ENCODE measurements at regions not wholly inside any gene's neighbourhood (a gene's known extent, or its start where the extent isn't known, plus 50 kb on each side); places are given as distances from the start of the nearest gene placed in this dataset.

DNA sequence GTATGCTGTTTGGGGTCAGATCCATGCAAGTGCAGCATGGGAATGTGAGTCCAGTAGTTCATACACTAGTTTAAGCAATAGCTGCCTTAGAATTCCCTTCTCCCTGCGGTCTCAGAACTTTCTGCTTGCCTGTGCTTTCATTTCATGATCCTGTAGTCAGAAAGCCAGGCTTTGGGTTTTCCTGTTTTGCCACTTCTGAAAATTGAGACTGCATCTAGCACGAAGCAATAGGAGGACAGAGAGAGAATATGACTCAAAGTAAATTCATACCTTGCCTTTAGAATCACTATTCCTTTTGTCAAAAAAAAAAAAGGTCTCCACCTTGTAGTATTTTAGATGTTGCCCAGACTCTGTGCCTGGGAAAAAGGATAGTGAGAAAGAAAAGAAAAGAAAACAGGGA, 161.2 kb upstream of the SNX7 start:
- TF ChIP-seq, protein P1, sequence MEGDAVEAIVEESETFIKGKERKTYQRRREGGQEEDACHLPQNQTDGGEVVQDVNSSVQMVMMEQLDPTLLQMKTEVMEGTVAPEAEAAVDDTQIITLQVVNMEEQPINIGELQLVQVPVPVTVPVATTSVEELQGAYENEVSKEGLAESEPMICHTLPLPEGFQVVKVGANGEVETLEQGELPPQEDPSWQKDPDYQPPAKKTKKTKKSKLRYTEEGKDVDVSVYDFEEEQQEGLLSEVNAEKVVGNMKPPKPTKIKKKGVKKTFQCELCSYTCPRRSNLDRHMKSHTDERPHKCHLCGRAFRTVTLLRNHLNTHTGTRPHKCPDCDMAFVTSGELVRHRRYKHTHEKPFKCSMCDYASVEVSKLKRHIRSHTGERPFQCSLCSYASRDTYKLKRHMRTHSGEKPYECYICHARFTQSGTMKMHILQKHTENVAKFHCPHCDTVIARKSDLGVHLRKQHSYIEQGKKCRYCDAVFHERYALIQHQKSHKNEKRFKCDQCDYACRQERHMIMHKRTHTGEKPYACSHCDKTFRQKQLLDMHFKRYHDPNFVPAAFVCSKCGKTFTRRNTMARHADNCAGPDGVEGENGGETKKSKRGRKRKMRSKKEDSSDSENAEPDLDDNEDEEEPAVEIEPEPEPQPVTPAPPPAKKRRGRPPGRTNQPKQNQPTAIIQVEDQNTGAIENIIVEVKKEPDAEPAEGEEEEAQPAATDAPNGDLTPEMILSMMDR (IDR thresholded peaks at IDR 0.05), result no peak
- no peak for TF ChIP-seq EZH2 (IDR thresholded peaks at IDR 0.05)

All from neural progenitor cell (in vitro differentiated cells).